Right cardiac atrium (tissue), 5 donors: ENCODE measurements at regions not wholly inside any gene's neighbourhood (a gene's known extent, or its start where the extent isn't known, plus 50 kb on each side); places are given as distances from the start of the nearest gene placed in this dataset.

Experiments used
- ATAC-seq, 2 donors: fragments of 200-7000 bp; cut with Tn5 transposase; one replicate each; pipeline versions ENCODE4 v1.8.0 to v1.9.1; 2020; ENCODE audit warnings: moderate library complexity in 2 of 2, mild to moderate bottlenecking in 1 of 2
- DNase-seq, 3 donors: peaks; one replicate each; pipeline ENCODE4 v3.0.0-alpha.2; 2020
- H3K27ac ChIP-seq: one replicate; pipeline ENCODE4 v1.5.1; 2013; ENCODE audit warnings: mild to moderate bottlenecking, low read length, control low read depth, moderate library complexity
- H3K27me3 ChIP-seq: one replicate; pipeline ENCODE4 v1.6.1; 2013; ENCODE audit not compliant: control insufficient read depth, insufficient read depth
- H3K4me1 ChIP-seq: one replicate; pipeline ENCODE4 v1.6.1; 2013; ENCODE audit warnings: low read length; ENCODE audit not compliant: control insufficient read depth, insufficient read depth
- H3K4me3 ChIP-seq: one replicate; pipeline ENCODE4 v1.5.1; 2013; ENCODE audit warnings: low read length, control low read depth
- H3K9me3 ChIP-seq: one replicate; pipeline ENCODE4 v1.6.1; 2013; ENCODE audit warnings: low read length; ENCODE audit not compliant: control insufficient read depth
- WGBS: extraction: QIAGEN DNeasy Blood & Tissue Kit; methylation state at CpG from one replicate; pipeline ENCODE4 v1.1.7; 2013; 5-methylcytosine and 5-hydroxymethylcytosine counted together
- intact Hi-C, 4 donors: fragments of 100-400 bp; cut with DNase I; formaldehyde crosslinking; loops; one replicate each; pipeline versions ENCODE4 v1.11.0 to v1.14.0; 2022 to 2023
- donor health status: healthy with polysubstance abuse.
- donor health status: DM: no; HTN: yes; CAD: no.
- donor health status: DM: no; HTN: no; CAD: no.
- donor health status: DM: no; HTN: yes; CAD: no; lungs with severe emphysema.
- donor health status: DM: yes; HTN: yes; CAD: no.

DNA sequence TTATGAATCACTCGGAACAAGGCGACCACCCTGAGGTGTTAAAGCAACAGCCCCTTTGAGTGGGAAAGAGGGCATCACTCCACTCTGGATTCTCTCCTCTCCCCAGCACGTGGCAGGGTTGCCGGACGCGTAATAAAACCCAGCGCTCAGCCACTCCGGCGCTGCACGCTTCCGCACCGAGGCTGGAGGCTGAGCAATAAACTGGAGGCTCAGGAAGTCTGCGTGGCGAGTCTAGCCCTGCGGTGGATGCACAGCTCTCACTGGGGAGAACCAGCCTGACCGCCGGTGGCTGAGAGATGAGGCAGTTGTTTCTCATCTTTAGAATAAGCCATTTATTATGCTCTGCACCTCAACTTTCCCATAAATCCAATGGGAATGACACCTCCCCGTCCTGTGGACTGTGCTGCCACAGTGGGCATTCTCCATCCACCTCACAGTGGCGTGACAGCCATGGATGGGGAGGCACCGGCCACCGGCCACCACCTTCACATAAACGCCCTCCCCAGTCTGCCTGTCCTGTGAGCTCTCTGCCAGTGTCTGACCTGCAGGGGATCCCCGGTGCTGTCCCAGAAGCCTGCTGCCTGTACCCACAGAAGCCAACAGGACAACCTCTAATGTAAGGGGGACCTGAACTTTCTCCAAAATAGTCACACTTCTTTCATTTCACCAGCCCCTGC, 64.2 kb upstream of the GGTLC1 start:
- intact Hi-C loops: no loop called here
- Histone ChIP-seq H3K9me3 (no peaks in the 10 kb centered on the region), H3K4me1 (no peaks in the 10 kb centered on the region), H3K4me3 (no peak overlapping the region), H3K27me3 (no peaks in the 10 kb centered on the region), H3K27ac (no peak overlapping the region)
- DNase-seq: no peak
- 93% methylated on average over 23 of the region's 23 CpGs for WGBS
- ATAC-seq: no peak

DNA sequence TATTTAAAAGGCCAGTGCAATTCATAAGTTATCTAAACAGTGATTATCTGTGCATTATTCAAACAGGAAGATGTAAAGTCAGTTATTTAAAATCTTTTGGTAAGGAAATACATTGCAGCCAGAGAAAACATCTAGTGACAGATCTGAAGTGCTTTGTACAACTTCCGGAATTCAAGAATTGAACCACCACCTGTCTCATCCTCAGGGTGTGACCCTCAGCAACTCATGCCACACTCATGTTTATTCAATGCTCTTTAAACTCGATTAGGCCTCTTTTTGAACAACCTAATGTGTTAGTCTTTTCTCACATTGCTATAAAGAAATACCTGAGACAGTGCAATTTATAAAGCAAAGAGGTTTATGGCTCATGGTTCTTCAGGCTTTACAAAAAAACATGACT, 62.6 kb upstream of the GGTLC1 start:
- Histone ChIP-seq H3K4me1 (no peaks in the 10 kb centered on the region), H3K9me3 (no peaks in the 10 kb centered on the region), H3K27ac (no peak overlapping the region), H3K4me3 (no peak overlapping the region), H3K27me3 (no peaks in the 10 kb centered on the region)
- ATAC-seq (no peak), DNase-seq (no peak)
- intact Hi-C loops: no loop called here
- 59% methylated on average over 2 of the region's 2 CpGs for WGBS

DNA sequence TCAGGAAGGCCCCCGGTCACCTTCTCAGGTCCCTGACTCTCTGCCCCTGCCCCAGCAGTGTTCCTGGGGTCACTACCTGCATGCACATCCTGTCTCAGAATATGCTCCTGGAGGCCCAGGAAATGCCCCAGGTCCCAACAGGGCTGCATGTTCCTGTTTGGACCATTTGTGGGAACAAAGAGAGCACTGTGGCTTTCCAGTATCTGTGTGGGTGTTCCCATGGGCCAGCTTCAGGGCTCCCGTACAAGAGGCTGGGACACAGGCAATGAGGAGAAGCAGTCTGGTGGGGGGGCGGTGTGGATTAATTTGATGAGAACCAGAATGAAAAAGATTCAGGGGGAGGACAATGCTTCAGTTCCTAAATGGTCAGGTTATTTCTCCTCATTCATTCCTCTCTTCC, 61.5 kb upstream of the GGTLC1 start:
- DNase-seq (peak in 1 of 3 donors; percentile 26), ATAC-seq (no peak)
- Histone ChIP-seq H3K9me3 (no peaks in the 10 kb centered on the region), H3K4me3 (no peak overlapping the region), H3K27me3 (no peaks in the 10 kb centered on the region), H3K27ac (no peak overlapping the region), H3K4me1 (no peaks in the 10 kb centered on the region)
- intact Hi-C loops: no loop called here
- 66% methylated on average over 3 of the region's 3 CpGs for WGBS

DNA sequence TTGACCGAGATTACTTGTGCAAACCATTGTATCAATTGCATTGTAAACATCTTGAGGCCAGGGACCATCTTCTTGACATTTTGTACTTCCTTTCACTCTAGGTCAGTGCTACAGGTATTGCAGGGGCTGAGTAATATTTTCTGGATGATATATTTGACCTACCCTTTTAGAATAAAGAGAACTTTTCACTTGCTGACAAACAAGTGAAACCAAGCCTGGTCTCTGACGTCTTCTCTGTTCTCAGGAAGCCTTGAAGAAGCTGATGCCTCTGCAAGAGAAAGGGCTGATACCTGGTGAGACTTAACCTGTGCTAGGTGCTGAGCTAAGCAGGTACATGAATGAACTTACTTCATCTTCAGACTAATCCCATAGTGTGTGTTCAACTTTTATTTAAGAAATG, 60.5 kb upstream of the GGTLC1 start:
- Histone ChIP-seq H3K4me1 (no peaks in the 10 kb centered on the region), H3K27me3 (no peaks in the 10 kb centered on the region), H3K4me3 (no peak overlapping the region), H3K27ac (no peak overlapping the region), H3K9me3 (no peaks in the 10 kb centered on the region)
- intact Hi-C loops: no loop called here
- ATAC-seq: no peak
- WGBS: 76% methylated on average over 2 of the region's 2 CpGs
- no peak for DNase-seq

DNA sequence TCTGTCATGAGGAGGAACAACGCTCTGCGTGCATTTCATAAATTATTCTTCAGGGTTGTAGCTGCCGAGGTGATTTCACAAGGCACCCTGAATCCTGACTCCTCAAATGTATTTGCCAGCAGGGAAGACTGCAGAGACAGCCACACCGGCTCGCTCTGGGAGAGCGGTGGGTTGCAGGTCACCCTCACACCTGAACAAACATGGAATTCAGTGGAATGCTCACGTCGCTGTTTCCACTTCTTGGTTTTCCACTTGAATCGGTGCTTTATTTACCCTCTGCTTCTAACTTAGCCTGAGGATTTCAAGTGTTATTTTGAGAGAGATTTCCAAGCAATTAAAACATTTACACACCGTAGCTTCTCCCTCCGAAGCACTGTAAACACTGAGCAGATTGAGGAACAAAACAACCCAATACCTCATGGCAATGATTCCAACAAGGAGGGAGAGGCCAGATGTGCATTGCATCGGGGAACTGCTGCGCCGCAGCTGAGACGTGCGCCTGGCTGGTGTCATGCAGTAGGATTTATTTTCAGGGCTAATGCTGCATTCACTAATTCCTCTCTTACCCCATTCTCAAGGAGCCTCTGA, 59.5 kb upstream of the GGTLC1 start:
- no peak overlapping the region for H3K4me3 ChIP-seq
- no peaks in the 10 kb centered on the region for H3K4me1 ChIP-seq
- no peak overlapping the region for H3K27ac ChIP-seq
- no peaks in the 10 kb centered on the region for H3K27me3 ChIP-seq
- intact Hi-C loops: no loop called here
- no peaks in the 10 kb centered on the region for H3K9me3 ChIP-seq
- no peak for DNase-seq
- 94% methylated on average over 16 of the region's 16 CpGs for whole genome bisulfite sequencing
- ATAC-seq: no peak

DNA sequence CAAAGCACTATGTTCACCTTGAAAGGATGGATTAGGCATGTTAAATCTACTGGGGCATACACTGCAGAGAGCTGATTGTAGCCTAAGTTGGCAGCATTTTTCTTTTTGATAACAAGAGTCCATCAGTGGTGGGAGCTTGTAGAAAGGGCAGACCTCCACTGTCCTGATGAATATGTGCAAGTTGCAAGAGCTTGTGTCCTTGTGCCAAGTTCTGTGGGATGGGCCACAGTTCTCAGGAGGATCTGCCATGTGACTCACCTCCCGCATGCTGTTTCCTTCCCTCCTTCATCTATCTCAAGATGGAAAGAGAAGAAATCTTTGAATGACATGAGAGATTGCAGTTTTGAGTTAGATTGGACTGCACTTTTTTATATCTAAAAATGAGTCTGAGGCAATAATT, 58.3 kb upstream of the GGTLC1 start:
- intact Hi-C loops: no loop called here
- Histone ChIP-seq H3K9me3 (no peaks in the 10 kb centered on the region), H3K27me3 (no peaks in the 10 kb centered on the region), H3K27ac (no peak overlapping the region), H3K4me1 (no peaks in the 10 kb centered on the region), H3K4me3 (no peak overlapping the region)
- ATAC-seq: no peak
- WGBS: 41% methylated on average over 1 of the region's 1 CpG
- peak in 1 of 3 donors; percentile 17 for DNase-seq

DNA sequence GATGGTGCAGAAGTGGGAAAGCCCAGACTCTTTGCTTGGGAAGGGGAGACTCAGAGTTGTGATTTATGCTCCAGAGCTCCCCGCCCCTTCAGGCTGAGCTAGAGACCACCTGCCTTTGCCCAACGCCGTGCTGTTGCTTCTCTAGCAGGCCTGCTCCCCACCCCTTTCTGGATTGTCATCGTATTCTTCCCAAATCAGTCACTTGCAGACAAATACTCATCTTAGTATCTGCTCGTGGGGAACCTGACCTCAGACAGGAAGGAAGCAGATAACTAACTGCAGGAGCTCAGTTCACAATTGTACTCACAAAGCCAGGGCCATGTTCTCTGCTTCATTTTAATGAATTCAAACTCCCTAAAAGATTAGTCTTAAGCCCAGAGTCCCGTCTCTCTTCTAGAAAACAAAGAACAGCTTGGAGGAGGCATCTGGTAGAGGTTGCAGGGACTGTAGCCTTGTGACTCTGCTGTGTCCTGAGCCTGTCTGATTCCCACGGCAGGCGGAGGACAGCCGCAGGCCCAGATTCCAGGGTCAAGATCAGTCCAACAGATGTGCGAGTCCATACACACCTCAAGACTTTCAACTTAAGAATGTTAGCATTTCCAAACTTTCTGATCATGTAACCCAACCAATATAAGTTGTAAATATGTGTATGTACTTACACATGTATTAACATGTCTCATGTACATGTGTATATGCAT, 57.2 kb upstream of the GGTLC1 start:
- 62% methylated on average over 10 of the region's 10 CpGs for WGBS
- no peak for ATAC-seq
- DNase-seq: no peak
- H3K27ac ChIP-seq: no peak overlapping the region
- H3K9me3 ChIP-seq: no peaks in the 10 kb centered on the region
- no peaks in the 10 kb centered on the region for H3K4me1 ChIP-seq
- intact Hi-C loops: no loop called here
- H3K27me3 ChIP-seq: no peaks in the 10 kb centered on the region
- H3K4me3 ChIP-seq: no peak overlapping the region

DNA sequence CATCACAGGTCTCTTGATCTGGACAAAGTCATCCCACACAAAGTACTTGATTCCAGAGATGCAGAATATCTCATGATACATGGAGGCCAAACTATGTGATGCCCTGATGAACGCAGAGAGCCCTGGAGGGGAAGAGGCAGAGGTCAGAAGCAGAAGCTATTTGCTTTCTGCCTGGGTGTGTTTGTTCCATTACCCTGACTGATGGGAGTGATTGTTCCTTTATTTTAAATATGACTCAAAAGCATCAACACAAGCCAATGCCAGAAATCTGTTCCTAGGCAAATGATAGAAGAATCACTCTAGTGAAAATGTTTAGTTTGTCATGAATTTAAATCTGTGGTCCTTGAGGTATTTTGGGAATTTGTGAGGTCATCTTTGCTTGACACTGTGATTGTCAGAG, 54.7 kb upstream of the GGTLC1 start:
- WGBS: 67% methylated on average over 1 of the region's 1 CpG
- H3K9me3 ChIP-seq: no peaks in the 10 kb centered on the region
- no peak overlapping the region for H3K4me3 ChIP-seq
- no peak overlapping the region for H3K27ac ChIP-seq
- DNase-seq (no peak), ATAC-seq (no peak)
- intact Hi-C loops: no loop called here
- H3K4me1 ChIP-seq: no peaks in the 10 kb centered on the region
- H3K27me3 ChIP-seq: no peaks in the 10 kb centered on the region

DNA sequence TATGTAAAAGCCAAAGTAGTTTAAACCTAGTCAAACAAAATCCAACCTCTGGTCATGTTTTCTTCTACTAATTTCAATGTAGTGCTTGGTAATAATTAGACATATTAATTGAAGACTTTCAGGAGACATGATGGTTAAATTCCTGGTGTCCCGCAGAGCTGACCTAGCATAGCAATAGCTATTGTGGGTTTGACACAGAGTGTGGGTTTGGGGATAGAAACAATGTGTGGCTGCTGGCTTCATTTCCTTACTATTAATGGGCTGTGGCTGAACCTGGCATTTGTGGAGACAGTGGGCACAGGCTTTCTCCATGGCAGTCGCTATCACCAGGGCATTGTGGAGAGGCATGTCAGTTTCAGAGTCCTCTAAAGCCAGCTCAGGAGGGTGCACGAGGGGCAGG, 54.1 kb upstream of the GGTLC1 start:
- no peak for ATAC-seq
- no peak overlapping the region for H3K4me3 ChIP-seq
- WGBS: 73% methylated on average over 3 of the region's 3 CpGs

DNA sequence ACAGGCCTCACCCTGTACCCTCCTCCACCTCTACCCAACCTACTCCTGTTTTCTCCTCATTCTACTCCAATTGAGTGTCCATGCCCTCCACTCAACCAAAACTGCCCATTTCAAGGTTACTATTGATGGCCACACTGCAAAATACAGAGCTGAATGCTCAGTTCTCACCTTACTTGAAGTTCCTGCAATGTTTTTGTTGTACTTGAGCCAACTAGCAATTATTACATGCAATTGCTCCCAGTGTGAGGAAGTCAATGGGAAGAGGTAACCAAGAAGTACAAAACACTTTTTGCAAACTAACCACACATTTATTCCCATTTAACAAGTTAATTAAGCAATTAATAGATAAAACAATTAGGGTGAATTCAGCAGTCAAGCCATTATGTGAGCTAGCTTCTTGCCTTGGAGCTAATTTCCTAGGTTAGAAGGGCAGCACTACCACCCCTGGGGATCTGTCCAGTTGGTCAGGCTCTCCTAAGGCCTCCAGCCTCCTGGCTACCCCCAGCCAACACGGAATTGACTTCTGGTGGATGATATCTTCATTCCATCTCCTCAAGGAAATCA, 52.4 kb upstream of the GGTLC1 start:
- no peak overlapping the region for H3K4me3 ChIP-seq
- no peaks in the 10 kb centered on the region for H3K4me1 ChIP-seq
- DNase-seq (peak in 1 of 3 donors; percentile 14), ATAC-seq (no peak)
- H3K27me3 ChIP-seq: no peaks in the 10 kb centered on the region
- 69% methylated on average over 1 of the region's 1 CpG for WGBS
- no peaks in the 10 kb centered on the region for H3K9me3 ChIP-seq
- H3K27ac ChIP-seq: no peak overlapping the region
- intact Hi-C loops: no loop called here

More for the DNA sequence above, 54.1 kb upstream of the GGTLC1 start:
- H3K27ac ChIP-seq: no peak overlapping the region
- no peaks in the 10 kb centered on the region for H3K9me3 ChIP-seq
- intact Hi-C loops: no loop called here
- DNase-seq: no peak
- H3K4me1 ChIP-seq: no peaks in the 10 kb centered on the region
- H3K27me3 ChIP-seq: no peaks in the 10 kb centered on the region

DNA sequence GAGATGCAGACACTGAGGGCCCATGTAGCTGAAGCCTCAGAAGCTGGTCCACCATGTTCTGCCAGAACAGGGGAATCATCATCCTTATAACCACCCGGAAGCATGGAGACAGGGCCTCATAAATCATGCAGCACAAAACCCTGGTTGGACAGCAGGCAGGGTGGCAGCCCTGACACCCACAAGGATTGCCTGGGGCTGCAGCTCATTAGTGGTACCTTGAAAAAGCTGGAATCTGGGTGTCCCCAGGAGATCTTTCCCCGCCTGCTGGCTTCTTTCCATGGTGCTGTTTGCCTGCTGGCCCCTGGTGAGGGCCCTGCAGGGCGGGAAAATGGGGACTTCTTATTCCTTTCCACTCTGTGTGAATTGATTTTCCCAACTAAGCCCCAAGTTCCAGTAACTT, 50.6 kb upstream of the GGTLC1 start:
- ATAC-seq (no peak), DNase-seq (peak in 1 of 3 donors; percentile 14)
- no peak overlapping the region for H3K27ac ChIP-seq
- no peaks in the 10 kb centered on the region for H3K9me3 ChIP-seq
- H3K4me1 ChIP-seq: no peaks in the 10 kb centered on the region
- no peak overlapping the region for H3K4me3 ChIP-seq
- WGBS: 83% methylated on average over 3 of the region's 3 CpGs
- no peaks in the 10 kb centered on the region for H3K27me3 ChIP-seq
- intact Hi-C loops: no loop called here
